Neural progenitor cell (in vitro differentiated cells): ENCODE measurements at regions not wholly inside any gene's neighbourhood (a gene's known extent, or its start where the extent isn't known, plus 50 kb on each side); places are given as distances from the start of the nearest gene placed in this dataset.
"Not testable (repeated sequence)": the region's sequence is repeated elsewhere in the genome, so short reads cannot be mapped to it uniquely, and the experiment has no call there.

ENCODE experiments used
- DNase-seq: peaks from one replicate; pipeline ENCODE4 v3.0.0-alpha.2; 2016; ENCODE audit warnings: low spot score
- H2AFZ ChIP-seq: fragments of 200-600 bp; sonication (generic); replicated peaks from 2 replicates; pipeline ENCODE4 v1.6.1; 2016; ENCODE audit warnings: antibody characterized with exemption
- H3F3A ChIP-seq: fragments of 200-600 bp; sonication (generic); 2 replicates; pipeline ENCODE4 v1.6.1; 2016; ENCODE audit warnings: antibody characterized with exemption, low read depth
- H3K27ac ChIP-seq: fragments of 200-600 bp; sonication (generic); 2 replicates; pipeline ENCODE4 v1.5.1; 2016; ENCODE audit warnings: mild to moderate bottlenecking
- H3K27me3 ChIP-seq: fragments of 200-600 bp; sonication (generic); 2 replicates; pipeline ENCODE4 v1.6.1; 2016; ENCODE audit warnings: mild to moderate bottlenecking, moderate library complexity
- H3K36me3 ChIP-seq: fragments of 200-600 bp; sonication (generic); 2 replicates; pipeline ENCODE4 v1.5.1; 2016
- H3K4me1 ChIP-seq: fragments of 200-600 bp; sonication (generic); 2 replicates; pipeline ENCODE4 v1.6.1; 2016; ENCODE audit warnings: mixed run types
- H3K4me2 ChIP-seq: fragments of 200-600 bp; sonication (generic); 2 replicates; pipeline ENCODE4 v1.6.1; 2016
- H3K4me3 ChIP-seq: fragments of 200-600 bp; sonication (generic); 2 replicates; pipeline ENCODE4 v1.5.1; 2016
- H3K79me2 ChIP-seq: fragments of 200-600 bp; sonication (generic); 2 replicates; pipeline ENCODE4 v1.6.1; 2016; ENCODE audit warnings: low read depth
- H3K9ac ChIP-seq: fragments of 200-600 bp; sonication (generic); 2 replicates; pipeline ENCODE4 v1.6.1; 2016
- H3K9me3 ChIP-seq: fragments of 200-600 bp; sonication (generic); 2 replicates; pipeline ENCODE4 v1.5.1; 2016; ENCODE audit warnings: low read depth
- H4K20me1 ChIP-seq: fragments of 200-600 bp; sonication (generic); 2 replicates; pipeline ENCODE4 v1.6.1; 2016; ENCODE audit warnings: low read depth
- H3K27ac Mint-ChIP-seq: 3 replicates; pipeline ENCODE4 v1.8.0; 2021; ENCODE audit warnings: mixed read lengths
- H3K27me3 Mint-ChIP-seq: 2 replicates; pipeline ENCODE4 v1.8.0; 2022; ENCODE audit warnings: low read depth, mild to moderate bottlenecking, inconsistent platforms, moderate library complexity, mixed read lengths; ENCODE audit not compliant: insufficient read depth
- H3K36me3 Mint-ChIP-seq: 3 replicates; pipeline ENCODE4 v1.8.0; 2021; ENCODE audit warnings: mixed read lengths
- H3K4me1 Mint-ChIP-seq: 3 replicates; pipeline ENCODE4 v1.8.0; 2021; ENCODE audit warnings: mixed read lengths
- H3K4me3 Mint-ChIP-seq: 3 replicates; pipeline ENCODE4 v1.8.0; 2021; ENCODE audit warnings: mild to moderate bottlenecking, moderate library complexity, mixed read lengths
- H3K9me3 Mint-ChIP-seq: 3 replicates; pipeline ENCODE4 v1.8.0; 2020; ENCODE audit warnings: mixed read lengths
- CTCF ChIP-seq: fragments of 200-600 bp; sonication (generic); IDR thresholded peaks from 2 replicates; pipeline ENCODE4 v1.5.1; 2017; ENCODE audit warnings: antibody characterized with exemption, mild to moderate bottlenecking
- EZH2 ChIP-seq: fragments of 200-600 bp; sonication (generic); IDR thresholded peaks from 2 replicates; pipeline ENCODE4 v1.6.1; 2017; ENCODE audit warnings: antibody characterized with exemption, mild to moderate bottlenecking, moderate library complexity
- EZH2phosphoT487 ChIP-seq: fragments of 200-600 bp; sonication (generic); IDR thresholded peaks from 2 replicates; pipeline ENCODE4 v1.6.1; 2017; ENCODE audit warnings: antibody characterized with exemption

DNA sequence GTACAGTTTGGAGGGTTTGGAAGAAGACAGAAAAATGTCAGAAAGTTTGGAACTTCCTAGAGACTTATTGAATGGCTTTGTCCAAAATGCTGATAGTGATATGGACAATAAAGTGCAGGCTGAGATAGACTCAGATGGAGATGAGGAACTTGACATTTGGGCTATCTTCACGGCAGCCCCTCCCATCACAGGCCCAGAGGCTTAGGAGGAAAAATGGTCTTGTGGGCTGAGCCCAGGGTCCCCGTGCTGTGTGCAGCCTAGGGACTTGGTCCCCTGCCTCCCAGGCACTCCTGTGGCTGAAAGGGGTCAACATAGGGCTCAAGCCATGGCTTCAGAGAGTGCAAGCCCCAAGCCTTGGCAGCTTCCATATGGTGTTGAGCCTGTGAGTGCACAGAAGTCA is 79.0 kb downstream of the CMAS start:
- Histone ChIP-seq H3K4me3 (no peak overlapping the region), H4K20me1 (no peaks in the 10 kb centered on the region), H3K27ac (no peak overlapping the region), H2AFZ (no peak overlapping the region), H3K9ac (no peak overlapping the region), H3K27me3 (no peaks in the 10 kb centered on the region), H3K4me2 (no peak overlapping the region), H3K9me3 (no peaks in the 10 kb centered on the region), H3F3A (no peaks in the 10 kb centered on the region), H3K36me3 (no peaks in the 10 kb centered on the region), H3K4me1 (no peaks in the 10 kb centered on the region), H3K79me2 (no peaks in the 10 kb centered on the region)
- no peak for TF ChIP-seq EZH2phosphoT487
- TF ChIP-seq EZH2 = no peak
- TF ChIP-seq CTCF = no peak
- H3K27me3 Mint-ChIP-seq = no peaks in the 10 kb centered on the region
- no peak overlapping the region for H3K27ac Mint-ChIP-seq
- no peak for DNase-seq
- no peak overlapping the region for H3K4me3 Mint-ChIP-seq
- peaks cover 20% of the 10 kb centered on the region for H3K9me3 Mint-ChIP-seq
- no peaks in the 10 kb centered on the region for H3K4me1 Mint-ChIP-seq
- no peaks in the 10 kb centered on the region for H3K36me3 Mint-ChIP-seq

DNA sequence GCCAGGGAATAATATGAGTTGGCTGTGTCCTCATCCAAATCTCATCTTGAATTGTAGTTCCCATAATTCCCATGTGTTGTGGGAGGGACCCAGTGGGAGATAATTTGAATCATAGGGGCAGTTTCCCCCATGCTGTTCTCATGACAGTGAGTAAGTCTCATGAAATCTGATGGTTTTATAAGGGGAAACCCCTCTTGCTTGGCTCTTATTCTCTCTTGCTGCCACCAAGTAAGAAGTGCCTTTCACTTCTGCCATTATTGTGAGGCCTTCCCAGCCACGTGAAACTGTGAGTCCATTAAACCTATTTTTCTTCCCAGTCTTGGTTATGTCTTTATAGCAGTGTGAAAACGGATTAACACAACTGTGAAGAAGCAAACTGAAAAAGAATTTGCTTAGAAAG is 80.1 kb downstream of the CMAS start:
- not testable (repeated sequence) for H3K4me1 Mint-ChIP-seq, H3K4me3 Mint-ChIP-seq, H3K79me2 ChIP-seq, H3K9me3 ChIP-seq, H3K27me3 ChIP-seq, H3K36me3 ChIP-seq, H3K4me3 ChIP-seq, DNase-seq, H3K27ac Mint-ChIP-seq, H3K4me1 ChIP-seq, H3K27ac ChIP-seq, H4K20me1 ChIP-seq, H3K36me3 Mint-ChIP-seq, H3F3A ChIP-seq, H3K4me2 ChIP-seq, H3K27me3 Mint-ChIP-seq, H3K9ac ChIP-seq, H2AFZ ChIP-seq
- peaks cover 20% of the 10 kb centered on the region for H3K9me3 Mint-ChIP-seq

GRCh38 chr12:22126758-22127157 is 80.7 kb downstream of the CMAS start:
- peaks cover 20% of the 10 kb centered on the region for H3K9me3 Mint-ChIP-seq
- no peaks in the 10 kb centered on the region for H3K4me1 Mint-ChIP-seq
- H3K27ac ChIP-seq = no peak overlapping the region
- H3K4me3 ChIP-seq = no peak overlapping the region
- H3K27me3 ChIP-seq = no peaks in the 10 kb centered on the region
- no peaks in the 10 kb centered on the region for H4K20me1 ChIP-seq
- no peak overlapping the region for H2AFZ ChIP-seq
- H3K36me3 ChIP-seq = no peaks in the 10 kb centered on the region
- TF ChIP-seq CTCF (no peak), EZH2 (no peak), EZH2phosphoT487 (no peak)
- no peaks in the 10 kb centered on the region for H3K9me3 ChIP-seq
- no peaks in the 10 kb centered on the region for H3K79me2 ChIP-seq
- H3K36me3 Mint-ChIP-seq = no peaks in the 10 kb centered on the region
- no peak overlapping the region for H3K9ac ChIP-seq
- no peak for DNase-seq
- H3K27ac Mint-ChIP-seq = no peak overlapping the region
- no peaks in the 10 kb centered on the region for H3F3A ChIP-seq
- no peaks in the 10 kb centered on the region for H3K27me3 Mint-ChIP-seq
- H3K4me2 ChIP-seq = no peak overlapping the region
- no peaks in the 10 kb centered on the region for H3K4me1 ChIP-seq
- no peak overlapping the region for H3K4me3 Mint-ChIP-seq

- H3F3A ChIP-seq = no peaks in the 10 kb centered on the region
- TF ChIP-seq EZH2phosphoT487 = no peak
- no peak for TF ChIP-seq CTCF
- TF ChIP-seq EZH2 = no peak
- no peaks in the 10 kb centered on the region for H3K36me3 ChIP-seq
- no peaks in the 10 kb centered on the region for H3K27me3 ChIP-seq
- H3K36me3 Mint-ChIP-seq = no peaks in the 10 kb centered on the region
- no peaks in the 10 kb centered on the region for H3K4me1 Mint-ChIP-seq
- no peaks in the 10 kb centered on the region for H3K4me1 ChIP-seq
- H3K9me3 Mint-ChIP-seq = peaks cover 10% of the 10 kb centered on the region
- no peak overlapping the region for H2AFZ ChIP-seq
- no peak overlapping the region for H3K27ac Mint-ChIP-seq
- H3K4me3 ChIP-seq = no peak overlapping the region
- H3K27me3 Mint-ChIP-seq = peaks cover 4% of the 10 kb centered on the region
- H4K20me1 ChIP-seq = no peaks in the 10 kb centered on the region
- no peak overlapping the region for H3K9ac ChIP-seq
- H3K4me3 Mint-ChIP-seq = no peak overlapping the region
- H3K4me2 ChIP-seq = no peak overlapping the region
- H3K27ac ChIP-seq = no peak overlapping the region
- no peak for DNase-seq
- no peaks in the 10 kb centered on the region for H3K9me3 ChIP-seq
- no peaks in the 10 kb centered on the region for H3K79me2 ChIP-seq
Measured at GRCh38 chr12:22130671-22131070, 84.7 kb downstream of the CMAS start.

DNA sequence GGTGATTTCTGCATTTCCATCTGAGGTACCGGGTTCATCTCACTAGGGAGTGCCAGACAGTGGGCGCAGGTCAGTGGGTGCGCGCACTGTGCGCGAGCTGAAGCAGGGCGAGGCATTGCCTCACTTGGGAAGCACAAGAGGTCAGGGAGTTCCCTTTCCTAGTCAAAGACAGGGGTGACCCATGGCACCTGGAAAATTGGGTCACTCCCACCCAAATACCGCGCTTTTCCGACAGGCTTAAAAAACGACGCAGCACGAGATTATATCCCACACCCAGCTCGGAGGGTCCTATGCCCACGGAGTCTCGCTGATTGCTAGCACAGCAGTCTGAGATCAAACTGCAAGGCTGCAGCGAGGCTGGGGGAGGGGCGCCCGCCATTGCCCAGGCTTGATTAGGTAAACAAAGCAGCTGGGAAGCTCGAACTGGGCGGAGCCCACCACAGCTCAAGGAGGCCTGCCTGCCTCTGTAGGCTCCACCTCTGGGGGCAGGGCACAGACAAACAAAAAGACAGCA is 90.6 kb downstream of the CMAS start:
- not testable (repeated sequence) for H3K4me1 Mint-ChIP-seq, H3K9me3 ChIP-seq, H3K27me3 ChIP-seq, H3K27ac Mint-ChIP-seq, H3K36me3 Mint-ChIP-seq, H3K36me3 ChIP-seq, H3K79me2 ChIP-seq, DNase-seq, H3K4me1 ChIP-seq, H3K27ac ChIP-seq, H3K4me3 Mint-ChIP-seq, H3K27me3 Mint-ChIP-seq, H3K9me3 Mint-ChIP-seq, H4K20me1 ChIP-seq, H3F3A ChIP-seq, H2AFZ ChIP-seq, H3K4me3 ChIP-seq, H3K4me2 ChIP-seq, H3K9ac ChIP-seq
